Body of pancreas (tissue), 4 donors: ENCODE measurements at regions not wholly inside any gene's neighbourhood (a gene's known extent, or its start where the extent isn't known, plus 50 kb on each side); places are given as distances from the start of the nearest gene placed in this dataset.

ENCODE experiments used
- CTCF ChIP-seq, 7 experiments: fragments of 450-650 bp in 4 of 7; fragments of 200-600 bp in 3 of 7; sonication (generic) in 3 of 7; IDR thresholded peaks; one replicate each; pipeline ENCODE4 v1.5.1; 2016 to 2019; ENCODE audit warnings: antibody characterized with exemption in 7 of 7
- POLR2A ChIP-seq, 3 donors: fragments of 450-650 bp; IDR thresholded peaks; one replicate each; pipeline ENCODE4 v1.6.1; 2016; ENCODE audit warnings: antibody characterized with exemption in 3 of 3, mild to moderate bottlenecking in 2 of 3

GRCh38 chr17:33901085-33901484 is 354.0 kb upstream of the CCL2 start:
- TF ChIP-seq CTCF (IDR thresholded peaks at IDR 0.05) (no peak), POLR2A (IDR thresholded peaks at IDR 0.05) (no peak)
